ENCODE measurements at regions not wholly inside any gene's neighbourhood (a gene's known extent, or its start where the extent isn't known, plus 50 kb on each side); places are given as distances from the start of the nearest gene placed in this dataset.

GRCh38 chr14:53896726-53897125 is 59.9 kb downstream of the BMP4 start:
- intact Hi-C loops (cut with micrococcal nuclease) = no loop called here

GRCh38 chr14:53894456-53894855 is 62.2 kb downstream of the BMP4 start:
- intact Hi-C loops (cut with micrococcal nuclease) = no loop called here

- intact Hi-C loops (cut with micrococcal nuclease) = no loop called here
Measured at GRCh38 chr14:53893374-53893773, 63.3 kb downstream of the BMP4 start.

GRCh38 chr14:53890611-53891101 is 66.0 kb downstream of the BMP4 start:
- intact Hi-C loops (cut with micrococcal nuclease) = no loop called here

GRCh38 chr14:53888535-53889386 is 67.9 kb downstream of the BMP4 start:
- intact Hi-C loops (cut with micrococcal nuclease) = no loop called here

- intact Hi-C loops (cut with micrococcal nuclease) = no loop called here
Measured at GRCh38 chr14:53885136-53885640, 71.4 kb downstream of the BMP4 start.

GRCh38 chr14:53884601-53885000 is 72.0 kb downstream of the BMP4 start:
- intact Hi-C loops (cut with micrococcal nuclease) = no loop called here

GRCh38 chr14:53883739-53884138 is 72.9 kb downstream of the BMP4 start:
- intact Hi-C loops (cut with micrococcal nuclease) = no loop called here

GRCh38 chr14:53882684-53883083 is 73.9 kb downstream of the BMP4 start:
- intact Hi-C loops (cut with micrococcal nuclease) = no loop called here

GRCh38 chr14:53881921-53882320 is 74.7 kb downstream of the BMP4 start:
- intact Hi-C loops (cut with micrococcal nuclease) = no loop called here

- intact Hi-C loops (cut with micrococcal nuclease) = no loop called here
Measured at GRCh38 chr14:53881161-53881871, 75.3 kb downstream of the BMP4 start.

- intact Hi-C loops (cut with micrococcal nuclease) = no loop called here
Measured at GRCh38 chr14:53880761-53881160, 75.9 kb downstream of the BMP4 start.

- intact Hi-C loops (cut with micrococcal nuclease) = no loop called here
Measured at GRCh38 chr14:53879747-53880146, 76.9 kb downstream of the BMP4 start.

GRCh38 chr14:53879022-53879686 is 77.5 kb downstream of the BMP4 start:
- intact Hi-C loops (cut with micrococcal nuclease) = no loop called here

- intact Hi-C loops (cut with micrococcal nuclease) = no loop called here
Measured at GRCh38 chr14:53875324-53875897, 81.2 kb downstream of the BMP4 start.

GRCh38 chr14:53874704-53875103 is 81.9 kb downstream of the BMP4 start:
- intact Hi-C loops (cut with micrococcal nuclease) = no loop called here

- intact Hi-C loops (cut with micrococcal nuclease) = no loop called here
Measured at GRCh38 chr14:53872681-53873089, 83.9 kb downstream of the BMP4 start.

GRCh38 chr14:53871951-53872350 is 84.7 kb downstream of the BMP4 start:
- intact Hi-C loops (cut with micrococcal nuclease) = no loop called here

- intact Hi-C loops (cut with micrococcal nuclease) = no loop called here
Measured at GRCh38 chr14:53871011-53871410, 85.6 kb downstream of the BMP4 start.

GRCh38 chr14:53865711-53866110 is 90.9 kb downstream of the BMP4 start:
- intact Hi-C loops (cut with micrococcal nuclease) = no loop called here

GRCh38 chr14:53861781-53862180 is 94.8 kb downstream of the BMP4 start:
- intact Hi-C loops (cut with micrococcal nuclease) = no loop called here

- intact Hi-C loops (cut with micrococcal nuclease) = no loop called here
Measured at GRCh38 chr14:53858345-53858684, 98.3 kb downstream of the BMP4 start.

Data from T-helper 2 cell treated with Interferon-gamma antibody and Interleukin-4, amounts not matched to agents 100 ng/mL and 5 ng/mL, for 36 hours (primary cell).